IMR-90 (cell line): ENCODE measurements at regions not wholly inside any gene's neighbourhood (a gene's known extent, or its start where the extent isn't known, plus 50 kb on each side); places are given as distances from the start of the nearest gene placed in this dataset.

Experiments used
- ATAC-seq: fragments of 200-7000 bp; cut with Tn5 transposase; 2 replicates; pipeline ENCODE4 v1.9.1; 2020; ENCODE audit warnings: low read depth, mild to moderate bottlenecking, moderate library complexity
- BruUV-seq: library from RNA; stranded (reverse); fragments of 400-500 nt; replicated peaks from 2 replicates; lab custom pipeline; 2021; lab: Mats Ljungman, UMichigan
- CTCF ChIA-PET: fragments of 300-600 bp; formaldehyde crosslinking; extraction: SDS; loops from one replicate; lab custom pipeline; 2021; ENCODE audit warnings: antibody characterized with exemption; lab: Yijun Ruan, JAX
- POLR2A ChIA-PET: fragments of 300-600 bp; sonication (Branson Sonifier 250); formaldehyde crosslinking; loops from one replicate; lab custom pipeline; 2022; ENCODE audit warnings: antibody characterized with exemption; ENCODE audit not compliant: unreplicated experiment; lab: Charles Lee
- DNase-seq: peaks from one replicate; pipeline ENCODE4 v3.0.0; 2013
- H2AFZ ChIP-seq: replicated peaks from 2 replicates; pipeline ENCODE3; 2013; ENCODE audit warnings: low read length, mild to moderate bottlenecking; ENCODE audit not compliant: poor library complexity
- H2AK5ac ChIP-seq: 2 replicates; pipeline ENCODE4 v1.6.1; 2013; ENCODE audit warnings: low read depth, low read length, inconsistent platforms
- H2AK9ac ChIP-seq: replicated peaks from 2 replicates; pipeline ENCODE3; 2013; ENCODE audit warnings: mild to moderate bottlenecking, low read depth, low read length, moderate library complexity; ENCODE audit not compliant: poor library complexity
- H2BK120ac ChIP-seq: 2 replicates; pipeline ENCODE4 v1.6.1; 2013; ENCODE audit warnings: low read depth, low read length, inconsistent platforms
- H2BK15ac ChIP-seq: 3 replicates; pipeline ENCODE4 v1.6.1; 2013; ENCODE audit warnings: low read depth, low read length, inconsistent platforms
- H2BK20ac ChIP-seq: 2 replicates; pipeline ENCODE4 v1.6.1; 2013; ENCODE audit warnings: low read depth, mild to moderate bottlenecking, inconsistent platforms, low read length, moderate library complexity
- H2BK5ac ChIP-seq: 2 replicates; pipeline ENCODE4 v1.6.1; 2013; ENCODE audit warnings: mild to moderate bottlenecking, low read depth, low read length, inconsistent platforms; ENCODE audit not compliant: poor library complexity, severe bottlenecking
- H3K14ac ChIP-seq: replicated peaks from 2 replicates; pipeline ENCODE4 v1.6.1; 2013; ENCODE audit warnings: low read depth, low read length, inconsistent platforms
- H3K18ac ChIP-seq: 2 replicates; pipeline ENCODE4 v1.6.1; 2013; ENCODE audit warnings: low read depth, low read length, control low read depth
- H3K23ac ChIP-seq: 2 replicates; pipeline ENCODE4 v1.6.1; 2013; ENCODE audit warnings: low read depth, low read length, inconsistent platforms
- H3K27ac ChIP-seq: 2 replicates; pipeline ENCODE4 v1.5.1; 2013; ENCODE audit warnings: mild to moderate bottlenecking, control low read depth, low read length; ENCODE audit not compliant: insufficient read depth
- H3K27me3 ChIP-seq: 2 replicates; pipeline ENCODE4 v1.6.1; 2013; ENCODE audit warnings: low read length; ENCODE audit not compliant: control insufficient read depth, insufficient read depth
- H3K36me3 ChIP-seq: 2 replicates; pipeline ENCODE4 v1.6.1; 2013; ENCODE audit warnings: low read length, mixed read lengths; ENCODE audit not compliant: control insufficient read depth, insufficient read depth
- H3K4ac ChIP-seq: 2 replicates; pipeline ENCODE4 v1.6.1; 2013; ENCODE audit warnings: low read depth, low read length, inconsistent platforms
- H3K4me1 ChIP-seq: 2 replicates; pipeline ENCODE4 v1.6.1; 2013; ENCODE audit warnings: low read length, mixed read lengths; ENCODE audit not compliant: control insufficient read depth, insufficient read depth
- H3K4me2 ChIP-seq: 2 replicates; pipeline ENCODE4 v1.6.1; 2013; ENCODE audit warnings: low read depth, mild to moderate bottlenecking, control low read depth, low read length, moderate library complexity
- H3K4me3 ChIP-seq: 2 replicates; pipeline ENCODE4 v1.5.1; 2013; ENCODE audit warnings: low read depth, mild to moderate bottlenecking, control low read depth, low read length, moderate library complexity; ENCODE audit not compliant: insufficient read depth
- H3K56ac ChIP-seq: 2 replicates; pipeline ENCODE4 v1.6.1; 2013; ENCODE audit warnings: low read length, inconsistent platforms; ENCODE audit not compliant: insufficient read depth; ENCODE audit errors: extremely low read depth
- H3K79me1 ChIP-seq, 2 experiments: 2 replicates each; pipeline ENCODE4 v1.6.1; 2013; ENCODE audit warnings: low read length in 2 of 2, inconsistent platforms in 1 of 2, low read depth in 1 of 2
- H3K9ac ChIP-seq: 2 replicates; pipeline ENCODE4 v1.6.1; 2013; ENCODE audit warnings: low read depth, low read length, control low read depth
- H3K9me1 ChIP-seq: 2 replicates; pipeline ENCODE4 v1.6.1; 2013; ENCODE audit warnings: low read length, inconsistent platforms; ENCODE audit not compliant: insufficient read depth
- H3K9me3 ChIP-seq: 2 replicates; pipeline ENCODE4 v1.6.1; 2013; ENCODE audit warnings: low read length; ENCODE audit not compliant: control insufficient read depth, insufficient read depth
- H4K20me1 ChIP-seq: 2 replicates; pipeline ENCODE4 v1.6.1; 2013; ENCODE audit warnings: low read length, inconsistent platforms; ENCODE audit not compliant: insufficient read depth
- H4K5ac ChIP-seq: 2 replicates; pipeline ENCODE4 v1.6.1; 2013; ENCODE audit warnings: mild to moderate bottlenecking, low read depth, low read length, control low read depth
- H4K8ac ChIP-seq, 2 experiments: 2 replicates each; pipeline ENCODE4 v1.6.1; 2013; ENCODE audit warnings: low read depth in 2 of 2, low read length in 2 of 2, control low read depth in 1 of 2, inconsistent platforms in 1 of 2
- H4K91ac ChIP-seq: 2 replicates; pipeline ENCODE4 v1.6.1; 2013; ENCODE audit warnings: low read depth, low read length, inconsistent platforms; ENCODE audit not compliant: insufficient read depth
- BHLHE40 ChIP-seq: fragments of 150-350 bp; IDR thresholded peaks from 2 replicates; pipeline ENCODE4 v1.6.1; 2016; ENCODE audit warnings: mild to moderate bottlenecking, low read depth, low read length
- MAFK ChIP-seq: IDR thresholded peaks from 2 replicates; pipeline ENCODE4 v1.6.1; 2012; ENCODE audit warnings: low read depth, low read length, improper control_type of control experiment
- WGBS, 2 experiments: methylation state at CpG; one replicate each; pipeline versions ENCODE4 v1.1.5 to v1.1.7; 2013; ENCODE audit warnings: missing lambda C conversion rate in 2 of 2; ENCODE audit not compliant: insufficient read length in 1 of 2; ENCODE audit errors: extremely low coverage in 2 of 2; 5-methylcytosine and 5-hydroxymethylcytosine counted together
- dilution Hi-C: fragments of 300-500 bp; cut with HindIII; formaldehyde crosslinking; loops from one replicate; pipeline ENCODE4 v1.14.3; 2018; ENCODE audit warnings: low sequenced_read_pairs; ENCODE audit not compliant: unreplicated experiment
- in situ Hi-C: fragments of 300-500 bp; cut with MboI; formaldehyde crosslinking; loops from 3 replicates; pipeline ENCODE4 v1.14.3; 2019; ENCODE audit warnings: low sequenced_read_pairs, inconsistent platforms, mixed read lengths
- intact Hi-C: fragments of 100-400 bp; cut with micrococcal nuclease; formaldehyde crosslinking; loops from 2 replicates; pipeline ENCODE4 v1.10.0; 2022
- TF ChIP-seq, protein P1 (sequence below): fragments of 150-350 bp; IDR thresholded peaks from 2 replicates; pipeline ENCODE4 v1.6.1; 2016; ENCODE audit warnings: low read depth, mild to moderate bottlenecking, low read length, moderate library complexity, borderline replicate concordance

DNA sequence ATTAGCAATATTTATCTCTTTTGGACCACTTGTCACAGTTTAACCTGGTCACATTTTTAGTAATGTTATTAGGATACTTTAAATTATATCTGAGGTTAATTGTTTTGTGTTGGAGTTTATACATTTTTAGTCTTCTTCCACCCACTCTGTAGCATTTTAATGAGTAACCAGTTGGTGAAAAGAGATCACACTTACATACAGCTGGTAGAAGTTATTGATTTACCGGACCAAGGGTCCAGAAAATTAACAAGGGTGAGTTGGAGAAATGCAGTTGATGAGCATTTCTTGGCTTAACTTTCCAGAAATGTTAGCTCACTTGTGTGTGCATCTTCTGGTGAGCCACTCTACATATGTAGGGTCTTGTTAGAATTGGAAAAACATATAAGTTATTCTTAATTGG, 219.6 kb downstream of the GRXCR1 start:
- H4K91ac ChIP-seq, result no peak overlapping the region
- no peak overlapping the region for H3K4me2 ChIP-seq
- no peak overlapping the region for H3K14ac ChIP-seq
- no peak overlapping the region for H3K27ac ChIP-seq
- no peak overlapping the region for H2BK120ac ChIP-seq
- H2BK15ac ChIP-seq, result no peak overlapping the region
- H3K56ac ChIP-seq, result no peak overlapping the region
- no peak overlapping the region for H3K4ac ChIP-seq
- no peaks in the 10 kb centered on the region for H3K4me1 ChIP-seq
- DNase-seq (no peak), ATAC-seq (no peak)
- H3K9ac ChIP-seq, result no peak overlapping the region
- dilution Hi-C loops (no loop called here), in situ Hi-C loops (no loop called here), intact Hi-C loops (no loop called here)
- no peaks in the 10 kb centered on the region; the same call in 1 of the 2 replicates for H3K9me3 ChIP-seq
- no peak overlapping the region for H3K23ac ChIP-seq
- no peaks in the 10 kb centered on the region for H3K79me1 ChIP-seq
- POLR2A ChIA-PET, result interaction anchor here (0.5 kb wide), 1 partner anchor 238 kb away, joined by 3 read pairs; no protein-coding TSS in a partner anchor
- no peak overlapping the region for H2AK5ac ChIP-seq
- no peak overlapping the region for H2AFZ ChIP-seq
- H4K8ac ChIP-seq, result no peak overlapping the region
- no peak overlapping the region for H2BK20ac ChIP-seq
- no peak overlapping the region for H3K4me3 ChIP-seq
- H2BK5ac ChIP-seq, result no peak overlapping the region
- no peak overlapping the region for H4K5ac ChIP-seq
- WGBS, 2 experiments, result no CpG with 5 or more reads among the region's 1 CpG
- CTCF ChIA-PET, result no interaction called here
- H3K18ac ChIP-seq, result no peak overlapping the region
- TF ChIP-seq BHLHE40 (no peak), MAFK (no peak)
- TF ChIP-seq, protein P1, sequence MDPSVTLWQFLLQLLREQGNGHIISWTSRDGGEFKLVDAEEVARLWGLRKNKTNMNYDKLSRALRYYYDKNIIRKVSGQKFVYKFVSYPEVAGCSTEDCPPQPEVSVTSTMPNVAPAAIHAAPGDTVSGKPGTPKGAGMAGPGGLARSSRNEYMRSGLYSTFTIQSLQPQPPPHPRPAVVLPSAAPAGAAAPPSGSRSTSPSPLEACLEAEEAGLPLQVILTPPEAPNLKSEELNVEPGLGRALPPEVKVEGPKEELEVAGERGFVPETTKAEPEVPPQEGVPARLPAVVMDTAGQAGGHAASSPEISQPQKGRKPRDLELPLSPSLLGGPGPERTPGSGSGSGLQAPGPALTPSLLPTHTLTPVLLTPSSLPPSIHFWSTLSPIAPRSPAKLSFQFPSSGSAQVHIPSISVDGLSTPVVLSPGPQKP, result no peak
- H3K27me3 ChIP-seq, result no peaks in the 10 kb centered on the region
- no TSS peak for BruUV-seq
- H4K20me1 ChIP-seq, result no peaks in the 10 kb centered on the region
- H2AK9ac ChIP-seq, result no peak overlapping the region
- H3K9me1 ChIP-seq, result no peaks in the 10 kb centered on the region
- H3K36me3 ChIP-seq, result no peaks in the 10 kb centered on the region
